ENCODE measurements at regions not wholly inside any gene's neighbourhood (a gene's known extent, or its start where the extent isn't known, plus 50 kb on each side); places are given as distances from the start of the nearest gene placed in this dataset.

DNA sequence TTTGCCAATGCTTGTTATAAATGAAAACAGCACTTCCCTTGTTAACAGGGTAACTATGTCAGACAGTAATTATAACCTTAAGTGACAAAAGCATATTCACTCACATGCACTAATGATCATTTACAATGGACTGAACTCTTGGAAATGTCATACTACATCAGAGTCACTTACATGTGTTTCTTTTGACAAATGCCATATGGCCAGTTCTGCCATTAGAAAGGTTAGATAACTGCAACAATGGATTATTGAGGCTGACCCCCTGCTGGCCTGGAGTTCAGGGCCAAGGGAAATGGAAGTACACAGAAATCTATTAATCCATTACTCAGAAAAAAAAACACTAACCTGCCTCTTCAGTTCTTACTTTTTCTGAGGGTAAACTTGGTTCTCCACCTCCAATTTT lies 313.4 kb downstream of the CNTN3 start:
- TF ChIP-seq POLR2A (IDR thresholded peaks at IDR 0.05; ENCODE audit: low read length) (no peak), GATA1 (IDR thresholded peaks at IDR 0.05; ENCODE audit: low read depth, low read length) (no peak)
